Activated CD4-positive, alpha-beta T cell treated with anti-CD3 and anti-CD28 coated beads for 36 hours (primary cell): ENCODE measurements at regions not wholly inside any gene's neighbourhood (a gene's known extent, or its start where the extent isn't known, plus 50 kb on each side); places are given as distances from the start of the nearest gene placed in this dataset.
"Not testable (repeated sequence)": the region's sequence is repeated elsewhere in the genome, so short reads cannot be mapped to it uniquely, and the experiment has no call there.

Experiments used
- ATAC-seq: fragments of 200-7000 bp; cut with Tn5 transposase; one replicate; pipeline ENCODE4 v1.10.0; 2021; ENCODE audit warnings: mild to moderate bottlenecking, moderate library complexity
- CTCF ChIA-PET: fragments of 350-600 bp; sonication (Branson Sonifier 250); formaldehyde crosslinking; loops from one replicate; lab custom pipeline; 2021; ENCODE audit warnings: antibody characterized with exemption; lab: Charles Lee
- POLR2A ChIA-PET: fragments of 350-600 bp; sonication (Branson Sonifier 250); formaldehyde crosslinking; loops from one replicate; lab custom pipeline; 2021; ENCODE audit warnings: antibody characterized with exemption, inconsistent platforms; lab: Charles Lee
- DNase-seq: peaks from one replicate; pipeline ENCODE4 v3.0.0-alpha.2; 2020
- H3K27ac Mint-ChIP-seq: one replicate; pipeline ENCODE4 v1.8.0; 2021; ENCODE audit warnings: mixed read lengths
- H3K27me3 Mint-ChIP-seq: one replicate; pipeline ENCODE4 v1.8.0; 2021; ENCODE audit warnings: mixed read lengths
- H3K36me3 Mint-ChIP-seq: one replicate; pipeline ENCODE4 v1.8.0; 2021; ENCODE audit warnings: low read depth, mixed read lengths
- H3K4me1 Mint-ChIP-seq: one replicate; pipeline ENCODE4 v1.8.0; 2021; ENCODE audit warnings: mixed read lengths
- H3K4me3 Mint-ChIP-seq: one replicate; pipeline ENCODE4 v1.8.0; 2021; ENCODE audit warnings: mild to moderate bottlenecking, moderate library complexity, mixed read lengths
- H3K9me3 Mint-ChIP-seq: one replicate; pipeline ENCODE4 v1.8.0; 2021; ENCODE audit warnings: low read depth, mixed read lengths
- intact Hi-C, 2 experiments: fragments of 100-400 bp; cut with DNase I in 1 of 2; cut with micrococcal nuclease in 1 of 2; formaldehyde crosslinking; loops; one replicate each; pipeline versions ENCODE4 v1.14.2 to v1.15.1; 2022 to 2024; cut with DNase I, micrococcal nuclease

DNA sequence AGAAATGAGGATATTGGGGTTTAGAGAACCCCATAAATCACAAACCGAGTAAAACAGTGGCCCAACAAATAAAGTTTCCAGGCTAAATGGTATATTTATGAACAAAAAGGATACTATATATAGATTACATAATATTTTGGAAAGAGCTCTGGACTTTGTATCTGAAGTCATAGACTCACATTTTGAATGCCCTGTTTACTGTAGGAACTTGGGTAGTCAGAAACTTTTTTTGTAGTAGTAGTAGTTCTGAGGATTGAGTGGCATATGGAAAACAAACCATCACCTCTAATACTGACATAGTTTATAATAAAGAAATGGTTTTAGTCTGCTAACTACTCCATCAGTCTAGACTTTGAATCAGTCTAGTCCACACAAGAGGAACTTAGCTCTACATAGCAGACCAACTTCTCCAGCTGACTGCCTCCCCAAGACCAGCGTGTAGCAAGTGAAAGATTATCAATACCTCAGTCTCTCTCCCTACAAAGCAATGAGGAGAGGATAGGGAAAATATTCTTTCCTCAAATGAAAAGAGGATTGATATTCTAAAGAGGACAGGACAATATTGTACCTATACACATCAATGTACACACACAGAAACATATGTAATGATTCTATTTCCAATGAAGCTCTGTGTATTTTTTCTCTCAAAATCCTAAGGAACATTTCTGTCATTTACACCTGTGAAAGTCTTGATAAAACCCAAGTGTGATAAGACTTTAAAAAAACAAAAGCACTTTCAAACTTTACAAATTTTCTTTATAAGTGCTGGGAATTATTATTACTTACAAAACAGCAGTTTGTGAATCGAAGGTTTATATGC is 184.9 kb upstream of the MAP2 start:
- Mint-ChIP-seq H3K9me3 (peaks cover 2% of the 10 kb centered on the region), H3K27me3 (no peaks in the 10 kb centered on the region), H3K27ac (no peak overlapping the region), H3K36me3 (no peaks in the 10 kb centered on the region), H3K4me3 (no peak overlapping the region), H3K4me1 (no peaks in the 10 kb centered on the region)
- POLR2A ChIA-PET = no interaction called here
- intact Hi-C loops = no loop called here
- no peak for ATAC-seq
- CTCF ChIA-PET = no interaction called here
- no peak for DNase-seq

DNA sequence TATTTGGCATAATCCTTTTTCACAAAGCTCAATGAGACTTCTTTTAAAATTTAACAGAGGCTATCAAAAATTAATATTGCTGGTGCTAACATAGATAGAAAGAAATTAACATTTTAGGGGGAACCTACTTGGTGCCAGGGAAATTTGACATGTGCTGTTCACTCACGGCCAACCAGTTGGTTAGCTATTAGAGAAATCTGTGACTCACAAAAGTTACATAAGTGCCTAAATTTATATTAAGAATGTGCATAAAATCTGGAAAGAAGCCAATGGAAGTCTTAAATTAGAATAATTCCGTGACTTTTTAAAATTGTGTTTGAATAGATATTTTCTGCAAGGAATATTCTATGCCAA is 184.3 kb upstream of the MAP2 start:
- ChIA-PET POLR2A (no interaction called here), CTCF (no interaction called here)
- Mint-ChIP-seq H3K4me3 (no peak overlapping the region), H3K27me3 (no peaks in the 10 kb centered on the region), H3K36me3 (no peaks in the 10 kb centered on the region), H3K27ac (no peak overlapping the region), H3K4me1 (no peaks in the 10 kb centered on the region), H3K9me3 (peaks cover 2% of the 10 kb centered on the region)
- no peak for ATAC-seq
- no peak for DNase-seq
- intact Hi-C loops = no loop called here

DNA sequence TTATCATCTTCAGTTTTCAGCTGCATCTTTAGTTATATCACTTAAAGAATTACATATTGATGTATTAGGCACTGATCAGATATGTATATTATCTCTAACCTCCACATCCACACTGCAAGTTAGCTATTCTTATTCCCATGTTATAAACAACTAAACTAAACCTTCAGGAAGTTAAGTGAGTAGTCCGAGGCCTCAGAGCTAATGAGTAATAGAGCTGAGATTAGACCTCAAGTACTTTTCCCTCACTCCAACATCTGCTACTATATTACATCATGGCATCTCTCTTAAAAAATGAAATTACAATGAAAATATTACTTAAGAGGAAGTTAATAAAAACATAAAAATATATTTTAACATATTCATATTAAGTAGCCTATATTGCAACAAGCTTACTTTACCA is 183.6 kb upstream of the MAP2 start:
- H3K4me3 Mint-ChIP-seq = no peak overlapping the region
- DNase-seq (no peak), ATAC-seq (no peak)
- H3K9me3 Mint-ChIP-seq = peaks cover 2% of the 10 kb centered on the region
- no peaks in the 10 kb centered on the region for H3K36me3 Mint-ChIP-seq
- H3K27me3 Mint-ChIP-seq = no peaks in the 10 kb centered on the region
- intact Hi-C loops = no loop called here
- ChIA-PET CTCF (no interaction called here), POLR2A (no interaction called here)
- no peaks in the 10 kb centered on the region for H3K4me1 Mint-ChIP-seq
- H3K27ac Mint-ChIP-seq = no peak overlapping the region

DNA sequence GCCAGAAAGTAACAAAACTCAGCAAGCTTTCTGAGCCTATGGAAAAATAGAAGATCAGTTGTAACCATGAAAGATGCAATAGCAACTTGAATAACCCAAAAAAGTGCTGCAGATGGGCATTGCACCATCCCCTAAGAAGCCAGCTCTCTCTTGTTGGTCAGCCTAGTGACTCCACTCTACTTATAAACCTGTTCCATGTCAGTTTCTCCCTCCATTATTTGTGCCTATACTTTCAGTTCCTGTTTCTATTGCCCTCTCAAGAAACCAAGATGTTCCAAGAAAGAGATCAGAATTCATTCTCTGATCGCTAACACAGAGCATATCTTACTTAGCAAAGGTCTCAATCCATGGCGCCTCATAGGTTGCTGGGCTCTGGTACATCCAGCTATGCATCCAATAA is 170.3 kb upstream of the MAP2 start:
- Mint-ChIP-seq H3K9me3 (no peaks in the 10 kb centered on the region), H3K27ac (no peak overlapping the region), H3K4me1 (no peaks in the 10 kb centered on the region), H3K27me3 (no peaks in the 10 kb centered on the region), H3K36me3 (no peaks in the 10 kb centered on the region), H3K4me3 (no peak overlapping the region)
- ChIA-PET CTCF (no interaction called here), POLR2A (no interaction called here)
- DNase-seq (no peak), ATAC-seq (no peak)
- intact Hi-C loops = no loop called here

DNA sequence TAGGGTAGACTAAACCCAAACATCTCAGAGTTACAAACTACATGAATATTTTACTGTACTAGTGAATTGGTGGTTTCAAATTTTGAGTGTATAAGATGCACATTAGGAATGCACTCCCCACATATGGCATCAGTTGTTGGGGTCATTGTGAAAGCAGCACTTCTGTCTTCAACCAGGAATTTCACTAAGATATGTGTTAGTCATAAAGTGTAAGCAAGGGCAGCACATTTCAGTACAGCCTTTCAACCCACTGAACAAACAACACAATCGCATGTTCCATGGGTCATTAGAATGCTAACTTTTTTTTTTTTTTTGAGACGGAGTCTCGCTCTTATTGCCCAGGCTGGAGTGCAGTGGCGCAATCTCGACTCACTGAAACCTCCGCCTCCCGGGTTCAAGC is 164.1 kb upstream of the MAP2 start:
- no peaks in the 10 kb centered on the region for H3K27me3 Mint-ChIP-seq
- ChIA-PET POLR2A (no interaction called here), CTCF (no interaction called here)
- H3K4me1 Mint-ChIP-seq = no peaks in the 10 kb centered on the region
- H3K4me3 Mint-ChIP-seq = no peak overlapping the region
- intact Hi-C loops = no loop called here
- no peaks in the 10 kb centered on the region for H3K36me3 Mint-ChIP-seq
- no peak for ATAC-seq
- no peak for DNase-seq
- peaks cover 5% of the 10 kb centered on the region for H3K9me3 Mint-ChIP-seq
- no peak overlapping the region for H3K27ac Mint-ChIP-seq

DNA sequence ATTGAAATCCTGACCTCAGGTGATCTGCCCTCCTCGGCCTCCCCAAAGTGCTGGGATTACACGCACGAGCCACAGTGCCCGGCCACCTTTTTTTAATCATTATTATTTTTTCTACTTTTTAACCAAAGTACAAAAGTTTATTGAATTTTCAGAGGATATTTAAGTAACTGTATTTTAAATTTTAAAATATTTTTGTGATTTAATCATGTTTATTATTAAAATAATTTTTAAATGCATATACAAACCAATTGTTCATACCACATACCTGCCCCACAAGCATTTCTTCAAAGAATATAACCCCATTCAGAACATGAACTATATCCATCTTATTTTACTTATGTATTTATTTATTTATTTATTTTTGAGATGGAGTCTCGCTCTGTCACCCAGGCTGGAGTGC is 163.6 kb upstream of the MAP2 start:
- DNase-seq = no peak
- H3K27ac Mint-ChIP-seq = no peak overlapping the region
- ChIA-PET POLR2A (no interaction called here), CTCF (no interaction called here)
- intact Hi-C loops = no loop called here
- H3K9me3 Mint-ChIP-seq = peaks cover 5% of the 10 kb centered on the region
- no peak overlapping the region for H3K4me3 Mint-ChIP-seq
- no peak for ATAC-seq
- no peaks in the 10 kb centered on the region for H3K4me1 Mint-ChIP-seq
- H3K36me3 Mint-ChIP-seq = no peaks in the 10 kb centered on the region
- no peaks in the 10 kb centered on the region for H3K27me3 Mint-ChIP-seq

DNA sequence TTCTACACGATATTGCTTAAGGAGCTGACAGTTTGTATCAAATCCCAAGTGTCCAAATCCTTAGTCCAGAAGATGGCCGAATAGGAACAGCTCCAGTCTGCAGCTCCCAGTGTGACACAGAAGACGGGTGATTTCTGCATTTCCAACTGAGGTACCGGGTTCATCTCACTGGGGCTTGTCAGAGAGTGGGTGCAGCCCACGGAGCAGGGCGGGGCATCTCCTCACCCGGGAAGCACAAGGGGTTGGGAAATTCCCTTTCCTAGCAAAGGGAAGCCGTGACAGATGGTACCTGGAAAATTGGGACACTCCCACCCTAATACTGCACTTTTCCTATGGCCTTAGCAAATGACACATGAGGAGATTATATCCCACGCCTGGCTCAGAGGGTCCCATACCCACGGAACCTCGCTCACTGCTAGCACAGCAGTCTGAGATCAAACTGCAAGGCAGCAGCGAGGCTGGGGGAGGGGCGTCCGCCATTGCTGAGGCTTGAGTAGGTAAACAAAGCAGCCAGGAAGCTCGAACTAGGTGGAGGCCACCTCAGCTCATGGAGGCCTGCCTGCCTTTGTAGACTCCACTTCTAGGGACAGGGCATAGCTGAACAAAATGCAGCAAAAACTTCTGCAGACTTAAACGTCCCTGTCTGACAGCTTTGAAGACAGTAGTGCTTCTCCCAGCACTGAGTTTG is 162.3 kb upstream of the MAP2 start:
- H3K4me3 Mint-ChIP-seq, DNase-seq, H3K4me1 Mint-ChIP-seq, ATAC-seq, CTCF ChIA-PET, H3K27ac Mint-ChIP-seq, H3K9me3 Mint-ChIP-seq, H3K27me3 Mint-ChIP-seq, H3K36me3 Mint-ChIP-seq, intact Hi-C loops, POLR2A ChIA-PET: not testable (repeated sequence)

DNA sequence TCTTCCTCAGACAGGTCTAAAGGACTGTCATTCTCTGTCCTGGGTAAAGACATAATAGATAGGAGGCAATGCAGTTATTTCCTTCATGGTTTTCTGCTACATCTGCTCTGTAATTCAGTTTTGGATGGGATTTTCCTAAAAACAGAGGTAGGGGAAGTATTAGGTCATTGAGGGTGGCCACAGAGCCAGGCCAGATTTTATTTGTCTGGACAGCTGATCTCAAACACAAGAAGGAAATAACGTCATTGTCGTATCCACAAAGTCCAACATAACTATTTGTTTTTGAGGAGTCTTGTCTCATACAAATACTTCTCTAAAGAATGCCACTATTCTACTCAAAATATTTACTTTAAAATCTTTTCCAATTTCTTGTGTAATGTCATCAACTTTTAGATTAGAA is 154.8 kb upstream of the MAP2 start:
- CTCF ChIA-PET = no interaction called here
- intact Hi-C loops = no loop called here
- Mint-ChIP-seq H3K9me3 (peaks cover 9% of the 10 kb centered on the region), H3K36me3 (no peaks in the 10 kb centered on the region), H3K27ac (no peak overlapping the region), H3K4me1 (no peaks in the 10 kb centered on the region), H3K27me3 (no peaks in the 10 kb centered on the region), H3K4me3 (no peak overlapping the region)
- POLR2A ChIA-PET = no interaction called here
- ATAC-seq = no peak
- no peak for DNase-seq

DNA sequence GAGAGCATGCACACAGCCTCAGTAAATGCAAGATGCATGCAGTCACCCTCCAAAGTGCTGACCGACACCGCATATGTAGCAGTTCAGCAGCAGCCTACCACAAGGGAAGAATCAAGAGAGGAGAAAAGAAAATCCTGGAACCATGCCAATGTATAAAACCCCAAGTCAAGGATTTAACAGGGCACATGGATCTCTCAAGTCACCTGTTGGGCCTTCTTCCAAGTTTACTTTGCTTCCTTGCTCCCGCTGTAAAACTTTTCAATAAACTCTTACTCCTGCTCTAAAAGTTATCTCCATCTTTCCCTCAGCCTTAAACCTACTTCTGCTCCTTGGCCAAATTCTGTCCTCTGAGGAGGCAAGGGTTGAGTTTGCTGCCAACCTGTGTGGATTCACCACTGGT is 147.8 kb upstream of the MAP2 start:
- intact Hi-C loops = no loop called here
- DNase-seq (no peak), ATAC-seq (no peak)
- Mint-ChIP-seq H3K9me3 (peaks cover 5% of the 10 kb centered on the region), H3K27ac (no peak overlapping the region), H3K27me3 (no peaks in the 10 kb centered on the region), H3K4me1 (no peaks in the 10 kb centered on the region), H3K4me3 (no peak overlapping the region), H3K36me3 (no peaks in the 10 kb centered on the region)
- ChIA-PET CTCF (no interaction called here), POLR2A (no interaction called here)

DNA sequence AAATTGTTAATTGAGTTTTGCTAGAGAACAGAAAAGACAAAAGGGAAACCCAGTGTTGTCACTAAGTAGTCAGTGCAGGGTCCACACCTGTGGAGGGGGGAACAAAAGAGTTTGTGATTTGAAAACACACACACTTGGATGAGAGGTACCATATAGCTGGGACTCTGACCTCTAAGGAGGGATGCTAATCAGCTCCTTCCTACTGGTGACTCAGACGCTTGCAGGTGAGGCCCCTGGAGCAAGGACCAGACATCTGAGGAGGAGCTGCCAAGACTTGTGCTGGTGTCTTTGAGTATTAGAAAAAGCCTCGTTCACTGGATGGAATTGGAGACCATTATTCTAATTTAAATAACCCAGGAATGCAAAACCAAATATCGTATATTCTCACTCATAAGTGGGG is 146.4 kb upstream of the MAP2 start:
- no peak overlapping the region for H3K4me3 Mint-ChIP-seq
- no peaks in the 10 kb centered on the region for H3K4me1 Mint-ChIP-seq
- ATAC-seq = no peak
- ChIA-PET POLR2A (no interaction called here), CTCF (no interaction called here)
- no peaks in the 10 kb centered on the region for H3K36me3 Mint-ChIP-seq
- no peak overlapping the region for H3K27ac Mint-ChIP-seq
- no peaks in the 10 kb centered on the region for H3K27me3 Mint-ChIP-seq
- H3K9me3 Mint-ChIP-seq = peaks cover 5% of the 10 kb centered on the region
- DNase-seq = no peak
- intact Hi-C loops = no loop called here

DNA sequence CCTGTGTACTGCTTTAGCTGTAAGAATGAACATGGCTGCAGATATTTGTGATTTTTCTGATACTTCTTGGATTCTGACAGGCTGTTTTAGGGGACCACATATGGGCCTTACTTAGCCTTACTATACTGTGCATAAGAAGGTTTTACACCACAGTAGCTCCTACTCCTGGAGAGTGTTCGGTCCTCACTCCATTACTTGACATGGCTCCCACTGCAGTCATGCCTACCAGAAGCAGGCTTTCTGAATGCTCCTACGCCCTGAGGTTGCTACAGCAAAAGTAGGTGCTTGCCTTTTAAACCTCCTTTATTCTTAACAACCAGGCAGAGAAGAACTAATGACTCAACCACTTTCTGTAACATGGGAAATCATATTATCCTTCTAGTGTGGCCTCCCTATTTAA is 125.2 kb upstream of the MAP2 start:
- H3K27ac Mint-ChIP-seq = no peak overlapping the region
- intact Hi-C loops = no loop called here
- POLR2A ChIA-PET = no interaction called here
- no peaks in the 10 kb centered on the region for H3K9me3 Mint-ChIP-seq
- no peaks in the 10 kb centered on the region for H3K4me1 Mint-ChIP-seq
- no peaks in the 10 kb centered on the region for H3K36me3 Mint-ChIP-seq
- ATAC-seq = no peak
- CTCF ChIA-PET = no interaction called here
- no peak for DNase-seq
- H3K27me3 Mint-ChIP-seq = no peaks in the 10 kb centered on the region
- no peak overlapping the region for H3K4me3 Mint-ChIP-seq

DNA sequence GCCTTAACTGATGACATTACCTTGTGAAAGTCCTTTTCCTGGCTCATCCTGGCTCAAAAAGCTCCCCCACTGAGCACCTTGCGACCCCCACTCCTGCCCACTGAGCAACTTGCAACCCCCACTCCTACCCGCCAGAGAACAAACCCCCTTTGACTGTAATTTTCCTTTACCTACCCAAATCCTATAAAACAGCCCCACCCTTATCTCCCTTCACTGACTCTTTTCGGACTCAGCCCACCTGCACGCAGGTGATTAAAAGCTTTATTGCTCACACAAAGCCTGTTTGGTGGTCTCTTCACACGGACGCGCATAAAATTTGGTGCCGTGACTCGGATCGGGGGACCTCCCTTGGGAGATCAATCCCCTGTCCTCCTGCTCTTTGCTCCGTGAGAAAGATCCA is 124.4 kb upstream of the MAP2 start:
- H3K27ac Mint-ChIP-seq, H3K9me3 Mint-ChIP-seq, intact Hi-C loops, H3K36me3 Mint-ChIP-seq, H3K4me3 Mint-ChIP-seq, H3K27me3 Mint-ChIP-seq, ATAC-seq, POLR2A ChIA-PET, CTCF ChIA-PET, DNase-seq, H3K4me1 Mint-ChIP-seq: not testable (repeated sequence)
